AG04449 (cell line): ENCODE measurements at regions not wholly inside any gene's neighbourhood (a gene's known extent, or its start where the extent isn't known, plus 50 kb on each side); places are given as distances from the start of the nearest gene placed in this dataset.

ENCODE experiments used
- CTCF ChIA-PET: fragments of 350-600 bp; formaldehyde crosslinking; extraction: SDS; loops from one replicate; lab custom pipeline; 2021; ENCODE audit warnings: antibody characterized with exemption; lab: Yijun Ruan, JAX
- POLR2A ChIA-PET: fragments of 400-600, 350-600 bp; formaldehyde crosslinking; extraction: SDS; loops from one replicate; lab custom pipeline; 2020; ENCODE audit warnings: antibody characterized with exemption, inconsistent platforms; lab: Yijun Ruan, JAX
- DNase-seq: peaks from one replicate; pipeline ENCODE4 v3.0.0-alpha.2; 2010; ENCODE audit warnings: low read depth, low spot score
- H3K4me3 ChIP-seq: 2 replicates; pipeline ENCODE4 v1.5.1; 2011; ENCODE audit warnings: low read depth, mild to moderate bottlenecking, control low read depth, low read length
- CTCF ChIP-seq: IDR thresholded peaks from one replicate; pipeline ENCODE4 v1.5.1; 2011; ENCODE audit warnings: mild to moderate bottlenecking, moderate library complexity, low read length, control low read depth, inconsistent platforms; ENCODE audit not compliant: insufficient read depth; ENCODE audit errors: missing control alignments

- ChIA-PET CTCF (no interaction called here), POLR2A (no interaction called here)
- no peak for TF ChIP-seq CTCF
- DNase-seq: no peak
- H3K4me3 ChIP-seq: no peak overlapping the region
Measured at GRCh38 chr5:130715541-130715940, 449.5 kb downstream of the HINT1 start.

DNA sequence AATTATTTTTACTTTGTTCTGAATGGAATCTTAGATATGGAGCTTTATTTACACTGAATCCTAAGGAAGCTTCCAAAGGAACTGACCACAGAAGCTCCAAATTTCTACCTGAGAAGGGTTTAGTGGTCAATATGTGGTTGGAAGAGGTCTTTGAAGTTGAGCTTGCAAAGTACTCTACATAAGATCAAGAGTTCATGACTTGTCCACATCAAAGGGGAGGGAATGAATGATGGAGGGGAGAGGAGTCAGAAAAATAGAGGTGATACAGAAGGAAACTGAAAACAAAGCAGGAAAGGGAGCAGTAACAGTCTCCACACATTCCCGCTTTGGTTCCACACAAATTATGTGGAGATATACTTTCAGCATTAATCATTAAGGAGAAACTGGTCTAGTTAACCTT, 450.9 kb downstream of the HINT1 start:
- DNase-seq: no peak
- POLR2A ChIA-PET: no interaction called here
- CTCF ChIA-PET: no interaction called here
- TF ChIP-seq CTCF: no peak
- no peak overlapping the region for H3K4me3 ChIP-seq

DNA sequence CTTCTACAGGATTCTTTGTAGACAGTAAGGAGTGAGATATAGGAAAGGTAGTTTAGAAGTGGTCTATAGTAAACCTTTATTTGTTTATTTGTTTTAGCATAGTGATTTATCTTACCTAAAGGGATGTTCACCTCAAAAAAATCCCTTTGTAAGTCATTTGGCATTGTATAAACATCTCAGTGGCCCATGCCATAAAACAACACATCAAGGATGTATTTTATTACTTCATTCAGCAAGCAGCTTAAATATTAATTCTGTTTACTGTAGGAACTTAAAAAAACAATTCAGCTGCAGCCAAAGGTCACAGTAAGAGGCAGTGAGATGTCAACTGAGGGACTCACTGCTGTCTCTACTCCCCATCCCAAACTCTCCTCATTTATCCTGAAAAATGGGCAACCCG, 452.7 kb downstream of the HINT1 start:
- CTCF ChIA-PET: no interaction called here
- DNase-seq: no peak
- POLR2A ChIA-PET: no interaction called here
- H3K4me3 ChIP-seq: no peak overlapping the region
- TF ChIP-seq CTCF: no peak

DNA sequence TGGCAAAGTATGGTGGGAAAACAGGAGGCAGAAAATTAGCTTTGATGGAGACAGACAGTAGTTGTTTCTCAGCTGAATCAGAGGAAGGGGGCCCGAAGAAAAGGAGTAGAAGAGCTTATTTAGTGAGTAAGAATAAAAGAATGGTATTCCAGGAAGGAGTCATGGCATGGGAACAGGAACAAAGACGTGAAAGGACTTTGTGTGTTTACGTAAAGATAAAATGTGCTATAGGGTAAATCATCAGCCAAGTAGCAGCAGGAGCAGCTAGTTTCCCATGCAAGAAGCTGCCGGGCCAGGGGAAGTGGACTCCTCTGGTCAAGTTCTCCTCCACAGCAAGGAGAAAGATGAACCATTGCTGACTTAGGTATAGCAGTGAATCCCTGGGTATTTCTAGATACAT, 454.5 kb downstream of the HINT1 start:
- POLR2A ChIA-PET: no interaction called here
- CTCF ChIA-PET: interaction anchor here (0.9 kb wide), 1 partner anchor 10 kb away, joined by 3 read pairs; no protein-coding TSS in a partner anchor
- H3K4me3 ChIP-seq: no peak overlapping the region
- DNase-seq: peak; percentile 47
- TF ChIP-seq CTCF: no peak

- no peak for TF ChIP-seq CTCF
- H3K4me3 ChIP-seq: no peak overlapping the region
- ChIA-PET CTCF (no interaction called here), POLR2A (no interaction called here)
- no peak for DNase-seq
Measured at GRCh38 chr5:130708754-130709153, 456.3 kb downstream of the HINT1 start.

GRCh38 chr5:130706696-130707095, 458.4 kb downstream of the HINT1 start:
- POLR2A ChIA-PET: no interaction called here
- H3K4me3 ChIP-seq: no peak overlapping the region
- DNase-seq: no peak
- TF ChIP-seq CTCF: no peak
- CTCF ChIA-PET: no interaction called here

- POLR2A ChIA-PET: no interaction called here
- TF ChIP-seq CTCF: no peak
- CTCF ChIA-PET: no interaction called here
- DNase-seq: no peak
- H3K4me3 ChIP-seq: no peak overlapping the region
Measured at GRCh38 chr5:130705368-130705767, 459.7 kb downstream of the HINT1 start.
